Osteoblast (primary cell): ENCODE measurements at regions not wholly inside any gene's neighbourhood (a gene's known extent, or its start where the extent isn't known, plus 50 kb on each side); places are given as distances from the start of the nearest gene placed in this dataset.

Experiments
- DNase-seq: peaks from one replicate; pipeline ENCODE4 v3.0.0; 2011; ENCODE audit warnings: low spot score, mixed read lengths; ENCODE audit not compliant: insufficient read length; ENCODE audit errors: missing footprints
- H2AFZ ChIP-seq: 2 replicates; pipeline ENCODE4 v1.6.0; 2011; ENCODE audit warnings: mild to moderate bottlenecking, low read length
- H3K27ac ChIP-seq: 2 replicates; pipeline ENCODE4 v1.5.1; 2011; ENCODE audit warnings: mild to moderate bottlenecking, low read depth, low read length, moderate library complexity
- H3K27me3 ChIP-seq: 2 replicates; pipeline ENCODE4 v1.6.0; 2012; ENCODE audit warnings: mild to moderate bottlenecking, control low read depth, inconsistent platforms, low read length, moderate library complexity; ENCODE audit not compliant: insufficient read depth
- H3K36me3 ChIP-seq: 2 replicates; pipeline ENCODE4 v1.5.1; 2011; ENCODE audit warnings: mild to moderate bottlenecking, low read length, control low read depth, moderate library complexity; ENCODE audit not compliant: insufficient read depth
- H3K4me1 ChIP-seq: 2 replicates; pipeline ENCODE4 v1.5.1; 2011; ENCODE audit warnings: mild to moderate bottlenecking, low read length, control low read depth, moderate library complexity; ENCODE audit not compliant: insufficient read depth
- H3K4me2 ChIP-seq: 2 replicates; pipeline ENCODE4 v1.6.0; 2011; ENCODE audit warnings: mild to moderate bottlenecking, low read length; ENCODE audit not compliant: insufficient read depth
- H3K4me3 ChIP-seq: fragments of 200-600 bp; sonication (generic); 3 replicates; pipeline ENCODE4 v1.5.1; 2012; ENCODE audit warnings: mild to moderate bottlenecking, low read length, inconsistent platforms; ENCODE audit not compliant: insufficient read depth
- H3K79me2 ChIP-seq: 2 replicates; pipeline ENCODE4 v1.6.0; 2012; ENCODE audit warnings: mild to moderate bottlenecking, low read length, control low read depth, inconsistent platforms; ENCODE audit not compliant: insufficient read depth
- H3K9me3 ChIP-seq: 2 replicates; pipeline ENCODE4 v1.5.1; 2011; ENCODE audit warnings: low read depth, low read length, control low read depth
- H4K20me1 ChIP-seq: 2 replicates; pipeline ENCODE4 v1.6.0; 2012; ENCODE audit warnings: mild to moderate bottlenecking, low read length, control low read depth; ENCODE audit not compliant: insufficient read depth
- TF ChIP-seq, protein P1 (sequence below): IDR thresholded peaks from 2 replicates; pipeline ENCODE4 v1.5.1; 2011; ENCODE audit warnings: mild to moderate bottlenecking, low read depth, low read length, moderate library complexity; ENCODE audit errors: extremely low read depth

DNA sequence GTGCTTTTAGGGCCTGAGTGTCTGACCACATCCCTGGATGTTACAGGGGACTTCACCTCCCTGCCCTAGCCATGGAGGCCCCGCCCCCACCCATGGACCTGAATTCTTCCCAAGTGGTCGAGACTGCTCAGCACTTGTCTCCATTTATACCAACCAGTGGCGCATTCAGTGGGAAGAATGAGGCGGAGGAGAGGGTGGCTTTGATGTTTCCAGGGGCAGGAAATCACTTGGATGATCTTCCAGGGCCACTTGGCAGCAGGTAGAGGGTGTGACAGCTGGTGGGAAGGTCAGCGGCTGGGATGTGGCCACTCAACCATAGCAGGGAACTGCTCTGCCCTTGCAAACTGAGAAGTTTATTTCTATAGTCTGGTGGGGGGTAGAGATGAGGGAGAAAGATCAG, 155.1 kb upstream of the BLID start:
- Histone ChIP-seq H2AFZ (no peak overlapping the region), H3K4me1 (peaks cover 4% of the 10 kb centered on the region), H4K20me1 (no peaks in the 10 kb centered on the region), H3K79me2 (no peaks in the 10 kb centered on the region), H3K9me3 (no peaks in the 10 kb centered on the region), H3K27me3 (peaks cover 42% of the 10 kb centered on the region), H3K4me3 (no peak overlapping the region), H3K36me3 (no peaks in the 10 kb centered on the region), H3K27ac (no peak overlapping the region), H3K4me2 (no peak overlapping the region)
- TF ChIP-seq, protein P1, sequence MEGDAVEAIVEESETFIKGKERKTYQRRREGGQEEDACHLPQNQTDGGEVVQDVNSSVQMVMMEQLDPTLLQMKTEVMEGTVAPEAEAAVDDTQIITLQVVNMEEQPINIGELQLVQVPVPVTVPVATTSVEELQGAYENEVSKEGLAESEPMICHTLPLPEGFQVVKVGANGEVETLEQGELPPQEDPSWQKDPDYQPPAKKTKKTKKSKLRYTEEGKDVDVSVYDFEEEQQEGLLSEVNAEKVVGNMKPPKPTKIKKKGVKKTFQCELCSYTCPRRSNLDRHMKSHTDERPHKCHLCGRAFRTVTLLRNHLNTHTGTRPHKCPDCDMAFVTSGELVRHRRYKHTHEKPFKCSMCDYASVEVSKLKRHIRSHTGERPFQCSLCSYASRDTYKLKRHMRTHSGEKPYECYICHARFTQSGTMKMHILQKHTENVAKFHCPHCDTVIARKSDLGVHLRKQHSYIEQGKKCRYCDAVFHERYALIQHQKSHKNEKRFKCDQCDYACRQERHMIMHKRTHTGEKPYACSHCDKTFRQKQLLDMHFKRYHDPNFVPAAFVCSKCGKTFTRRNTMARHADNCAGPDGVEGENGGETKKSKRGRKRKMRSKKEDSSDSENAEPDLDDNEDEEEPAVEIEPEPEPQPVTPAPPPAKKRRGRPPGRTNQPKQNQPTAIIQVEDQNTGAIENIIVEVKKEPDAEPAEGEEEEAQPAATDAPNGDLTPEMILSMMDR = no peak
- no peak for DNase-seq

DNA sequence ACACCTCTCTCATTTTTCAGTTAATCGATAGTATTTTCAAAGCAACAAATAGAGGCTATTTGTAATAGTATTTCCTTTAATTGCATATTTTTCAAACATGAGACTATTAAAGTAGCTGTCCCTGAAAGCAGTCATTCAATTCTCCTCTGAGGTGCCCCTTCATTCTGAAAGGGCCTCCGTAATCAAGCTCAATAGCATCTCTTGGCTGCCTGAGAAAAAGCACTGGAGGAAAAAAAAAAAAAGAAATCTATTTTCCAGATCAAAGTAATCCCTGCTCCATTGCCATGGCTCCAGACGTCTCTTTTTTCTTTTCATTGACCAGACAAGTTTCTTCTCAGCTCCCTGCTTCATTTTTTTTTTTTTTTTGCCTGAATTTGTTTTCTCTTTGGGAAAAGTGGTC, 154.5 kb upstream of the BLID start:
- Histone ChIP-seq H3K4me3 (no peak overlapping the region), H3K4me1 (peaks cover 4% of the 10 kb centered on the region), H3K27ac (no peak overlapping the region), H2AFZ (no peak overlapping the region), H3K9me3 (no peaks in the 10 kb centered on the region), H3K36me3 (no peaks in the 10 kb centered on the region), H3K27me3 (peaks cover 46% of the 10 kb centered on the region), H3K4me2 (no peak overlapping the region), H4K20me1 (no peaks in the 10 kb centered on the region), H3K79me2 (no peaks in the 10 kb centered on the region)
- TF ChIP-seq, protein P1 = no peak
- DNase-seq = no peak

DNA sequence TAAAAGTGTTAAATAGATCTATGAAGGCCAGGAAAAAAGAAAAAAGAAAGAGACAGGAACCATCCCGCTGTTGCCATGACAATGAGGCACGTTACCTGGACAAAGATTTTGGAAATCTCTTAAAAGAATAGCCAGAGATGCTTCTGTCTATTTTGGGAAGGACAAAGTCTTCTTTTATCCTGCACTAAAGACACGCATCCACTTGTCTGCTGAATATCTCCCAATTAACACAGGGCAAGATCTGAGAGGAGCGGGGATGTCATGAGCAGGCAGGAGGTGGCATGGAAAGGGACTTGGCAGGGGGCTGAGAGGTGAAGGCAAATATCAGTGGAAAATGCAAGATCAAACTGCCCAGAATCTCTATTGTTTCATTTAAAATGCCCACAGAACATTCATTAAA, 153.8 kb upstream of the BLID start:
- no peak overlapping the region for H3K27ac ChIP-seq
- peaks cover 53% of the 10 kb centered on the region for H3K27me3 ChIP-seq
- H3K79me2 ChIP-seq = no peaks in the 10 kb centered on the region
- no peaks in the 10 kb centered on the region for H4K20me1 ChIP-seq
- no peak overlapping the region for H3K4me3 ChIP-seq
- H3K4me2 ChIP-seq = no peak overlapping the region
- no peaks in the 10 kb centered on the region for H3K9me3 ChIP-seq
- TF ChIP-seq, protein P1 = no peak
- no peaks in the 10 kb centered on the region for H3K36me3 ChIP-seq
- DNase-seq = no peak
- H2AFZ ChIP-seq = no peak overlapping the region
- H3K4me1 ChIP-seq = peaks cover 4% of the 10 kb centered on the region

DNA sequence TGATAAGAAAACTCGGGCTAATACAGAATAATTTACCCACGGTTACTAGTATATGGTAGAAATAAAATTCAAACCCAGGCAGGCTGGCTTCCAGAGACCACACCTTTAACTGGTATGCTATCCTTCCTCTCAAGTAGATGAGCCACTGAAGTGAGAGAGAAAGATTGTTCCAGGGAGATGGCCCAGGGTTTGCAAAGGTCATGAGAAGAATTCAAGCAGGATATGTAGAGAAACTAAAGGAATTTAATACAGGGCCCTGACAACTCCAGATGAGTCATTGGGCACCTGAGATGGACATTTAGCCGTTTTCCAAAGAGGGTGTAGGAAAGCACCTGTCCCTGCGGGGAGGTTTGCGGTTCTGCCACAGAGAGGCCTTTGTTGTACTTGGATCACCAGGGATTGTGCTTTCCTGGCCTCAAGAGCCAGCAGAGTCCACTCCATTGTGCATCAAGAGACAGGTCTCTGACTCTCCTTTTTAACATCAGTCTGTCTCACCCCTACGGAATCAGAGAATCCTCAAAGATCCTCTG, 152.7 kb upstream of the BLID start:
- Histone ChIP-seq H3K4me3 (no peak overlapping the region), H3K27me3 (peaks cover 63% of the 10 kb centered on the region), H3K36me3 (no peaks in the 10 kb centered on the region), H4K20me1 (no peaks in the 10 kb centered on the region), H3K27ac (no peak overlapping the region), H3K4me1 (peaks cover 4% of the 10 kb centered on the region), H3K9me3 (no peaks in the 10 kb centered on the region), H3K79me2 (no peaks in the 10 kb centered on the region), H2AFZ (no peak overlapping the region), H3K4me2 (no peak overlapping the region)
- no peak for DNase-seq
- TF ChIP-seq, protein P1 = no peak
